Gastroesophageal sphincter (tissue), 4 donors: ENCODE measurements at regions not wholly inside any gene's neighbourhood (a gene's known extent, or its start where the extent isn't known, plus 50 kb on each side); places are given as distances from the start of the nearest gene placed in this dataset.

Source experiments
- ATAC-seq: fragments of 150-250 bp; one replicate; pipeline ENCODE4 v1.9.1; 2016; ENCODE audit warnings: mild to moderate bottlenecking, moderate library complexity
- H3K27ac ChIP-seq, 4 donors: fragments of 200-600 bp; sonication (generic) in 3 of 4; 1 replicate in 3 of 4; 2 replicates in 1 of 4; pipeline ENCODE4 v1.5.1; 2016 to 2019
- H3K27me3 ChIP-seq: fragments of 200-600 bp; sonication (generic); one replicate; pipeline ENCODE4 v1.5.1; 2019
- H3K36me3 ChIP-seq, 2 donors: fragments of 200-600 bp; sonication (generic); one replicate each; pipeline ENCODE4 v1.5.1; 2019; ENCODE audit warnings: control low read depth in 1 of 2
- H3K4me1 ChIP-seq, 3 donors: fragments of 200-600 bp; sonication (generic); 1 replicate in 2 of 3; 2 replicates in 1 of 3; pipeline ENCODE4 v1.5.1; 2016 to 2019; ENCODE audit warnings: control low read depth in 2 of 3
- H3K4me3 ChIP-seq, 2 donors: fragments of 200-600 bp; sonication (generic); one replicate each; pipeline ENCODE4 v1.5.1; 2019; ENCODE audit warnings: mild to moderate bottlenecking in 1 of 2, moderate library complexity in 1 of 2
- H3K9me3 ChIP-seq, 3 donors: fragments of 200-600 bp; sonication (generic); one replicate each; pipeline ENCODE4 v1.5.1; 2017 to 2019; ENCODE audit warnings: control low read depth in 2 of 3
- EP300 ChIP-seq: sonication (generic); formaldehyde crosslinking; IDR thresholded peaks from one replicate; pipeline ENCODE4 v1.6.1; 2017; ENCODE audit warnings: antibody characterized with exemption, mild to moderate bottlenecking
- POLR2A ChIP-seq, 2 donors: fragments of 450-650 bp; IDR thresholded peaks; one replicate each; pipeline ENCODE4 v1.6.1; 2017; ENCODE audit warnings: antibody characterized with exemption in 2 of 2, mild to moderate bottlenecking in 2 of 2, moderate library complexity in 1 of 2
- POLR2AphosphoS5 ChIP-seq: sonication (generic); formaldehyde crosslinking; IDR thresholded peaks from one replicate; pipeline ENCODE4 v1.6.1; 2017; ENCODE audit warnings: antibody characterized with exemption
- WGBS, 2 donors: methylation state at CpG; one replicate each; pipeline ENCODE4 v1.1.5; 2018; ENCODE audit warnings: low coverage in 1 of 2; 5-methylcytosine and 5-hydroxymethylcytosine counted together
- TF ChIP-seq, protein P1 (sequence below), 4 experiments: fragments of 200-600 bp in 2 of 4; fragments of 450-650 bp in 2 of 4; sonication (generic) in 1 of 4; IDR thresholded peaks; one replicate each; pipeline ENCODE4 v1.5.1; 2017 to 2019; ENCODE audit warnings: antibody characterized with exemption in 4 of 4, mild to moderate bottlenecking in 2 of 4, moderate library complexity in 2 of 4

GRCh38 chr2:193024791-193025190 is 830.1 kb upstream of the TMEFF2 start:
- 100% methylated on average over 1 of the region's 1 CpG for WGBS, 2 donors
- H3K9me3 ChIP-seq = peaks cover 0 to 11% (median 0%) of the 10 kb centered on the region in 3 donors
- no peaks in the 10 kb centered on the region for H3K27me3 ChIP-seq
- H3K27ac ChIP-seq = no peak overlapping the region
- no peak for ATAC-seq
- H3K4me3 ChIP-seq = no peak overlapping the region
- H3K4me1 ChIP-seq = no peaks in the 10 kb centered on the region
- TF ChIP-seq, protein P1, sequence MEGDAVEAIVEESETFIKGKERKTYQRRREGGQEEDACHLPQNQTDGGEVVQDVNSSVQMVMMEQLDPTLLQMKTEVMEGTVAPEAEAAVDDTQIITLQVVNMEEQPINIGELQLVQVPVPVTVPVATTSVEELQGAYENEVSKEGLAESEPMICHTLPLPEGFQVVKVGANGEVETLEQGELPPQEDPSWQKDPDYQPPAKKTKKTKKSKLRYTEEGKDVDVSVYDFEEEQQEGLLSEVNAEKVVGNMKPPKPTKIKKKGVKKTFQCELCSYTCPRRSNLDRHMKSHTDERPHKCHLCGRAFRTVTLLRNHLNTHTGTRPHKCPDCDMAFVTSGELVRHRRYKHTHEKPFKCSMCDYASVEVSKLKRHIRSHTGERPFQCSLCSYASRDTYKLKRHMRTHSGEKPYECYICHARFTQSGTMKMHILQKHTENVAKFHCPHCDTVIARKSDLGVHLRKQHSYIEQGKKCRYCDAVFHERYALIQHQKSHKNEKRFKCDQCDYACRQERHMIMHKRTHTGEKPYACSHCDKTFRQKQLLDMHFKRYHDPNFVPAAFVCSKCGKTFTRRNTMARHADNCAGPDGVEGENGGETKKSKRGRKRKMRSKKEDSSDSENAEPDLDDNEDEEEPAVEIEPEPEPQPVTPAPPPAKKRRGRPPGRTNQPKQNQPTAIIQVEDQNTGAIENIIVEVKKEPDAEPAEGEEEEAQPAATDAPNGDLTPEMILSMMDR (IDR thresholded peaks at IDR 0.05) = no peak
- no peak for TF ChIP-seq EP300
- no peak for TF ChIP-seq POLR2A (IDR thresholded peaks at IDR 0.05)
- TF ChIP-seq POLR2AphosphoS5 = no peak
- no peaks in the 10 kb centered on the region for H3K36me3 ChIP-seq

DNA sequence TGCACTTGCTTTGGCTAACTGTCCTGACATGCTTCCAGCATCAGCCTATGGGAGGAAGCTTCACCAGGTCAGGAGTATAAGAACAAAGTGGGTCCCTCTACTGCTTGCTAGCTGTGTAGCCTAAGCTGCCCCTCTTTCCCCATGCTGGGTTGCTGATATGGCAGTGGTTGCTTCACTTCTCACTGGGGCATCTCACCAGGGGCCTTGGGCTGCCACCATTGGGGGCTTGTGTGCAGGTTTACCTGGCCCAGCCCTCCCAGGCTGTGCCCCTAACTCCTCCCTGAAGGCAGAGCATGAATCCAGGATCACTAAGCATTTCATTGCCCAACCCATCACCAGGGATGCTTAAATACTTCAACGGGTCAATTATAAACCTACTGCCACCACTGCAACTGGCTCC is 817.1 kb upstream of the TMEFF2 start:
- H3K9me3 ChIP-seq = no peaks in the 10 kb centered on the region
- no peak for ATAC-seq
- no peaks in the 10 kb centered on the region for H3K4me1 ChIP-seq
- H3K4me3 ChIP-seq = no peak overlapping the region
- no peaks in the 10 kb centered on the region for H3K36me3 ChIP-seq
- no CpG with 5 or more reads among the region's 1 CpG for WGBS, 2 donors
- no peak overlapping the region for H3K27ac ChIP-seq
- H3K27me3 ChIP-seq = no peaks in the 10 kb centered on the region
- TF ChIP-seq EP300 (no peak), POLR2AphosphoS5 (no peak), POLR2A (IDR thresholded peaks at IDR 0.05) (no peak)
- TF ChIP-seq, protein P1 (IDR thresholded peaks at IDR 0.05) = no peak

- no peak overlapping the region for H3K27ac ChIP-seq
- no peak overlapping the region for H3K4me3 ChIP-seq
- no peak for ATAC-seq
- no peaks in the 10 kb centered on the region for H3K4me1 ChIP-seq
- no peaks in the 10 kb centered on the region for H3K9me3 ChIP-seq
- 72 to 83% methylated on average over 4 of the region's 4 CpGs for WGBS, 2 donors
- H3K27me3 ChIP-seq = no peaks in the 10 kb centered on the region
- no peaks in the 10 kb centered on the region for H3K36me3 ChIP-seq
- TF ChIP-seq, protein P1 (IDR thresholded peaks at IDR 0.05) = no peak
- TF ChIP-seq POLR2A (IDR thresholded peaks at IDR 0.05) = no peak
- TF ChIP-seq POLR2AphosphoS5 = no peak
- no peak for TF ChIP-seq EP300
These were observed 798.3 kb upstream of the TMEFF2 start for GRCh38 chr2:192993059-192993458.

GRCh38 chr2:192983173-192983572 is 788.4 kb upstream of the TMEFF2 start:
- no peaks in the 10 kb centered on the region for H3K4me1 ChIP-seq
- H3K27ac ChIP-seq = no peak overlapping the region
- no peaks in the 10 kb centered on the region for H3K27me3 ChIP-seq
- no peaks in the 10 kb centered on the region for H3K9me3 ChIP-seq
- TF ChIP-seq POLR2A (IDR thresholded peaks at IDR 0.05) (no peak), EP300 (no peak), POLR2AphosphoS5 (no peak)
- TF ChIP-seq, protein P1 (IDR thresholded peaks at IDR 0.05) = no peak
- ATAC-seq = no peak
- H3K4me3 ChIP-seq = no peak overlapping the region
- H3K36me3 ChIP-seq = no peaks in the 10 kb centered on the region

GRCh38 chr2:192978395-192978794 is 783.7 kb upstream of the TMEFF2 start:
- no peaks in the 10 kb centered on the region for H3K36me3 ChIP-seq
- H3K9me3 ChIP-seq = no peaks in the 10 kb centered on the region
- ATAC-seq = no peak
- H3K4me1 ChIP-seq = no peaks in the 10 kb centered on the region
- H3K27me3 ChIP-seq = no peaks in the 10 kb centered on the region
- 17 to 45% methylated on average over 3 of the region's 3 CpGs for WGBS, 2 donors
- H3K4me3 ChIP-seq = no peak overlapping the region
- TF ChIP-seq EP300 = no peak
- TF ChIP-seq, protein P1 (IDR thresholded peaks at IDR 0.05) = no peak
- no peak overlapping the region for H3K27ac ChIP-seq
